Raji (cell line): ENCODE measurements at regions not wholly inside any gene's neighbourhood (a gene's known extent, or its start where the extent isn't known, plus 50 kb on each side); places are given as distances from the start of the nearest gene placed in this dataset.

Experiments
- POLR2A ChIP-seq: IDR thresholded peaks from 2 replicates; pipeline ENCODE4 v1.6.1; 2011; ENCODE audit warnings: low read depth, low read length, control low read depth; ENCODE audit not compliant: insufficient read depth

- TF ChIP-seq POLR2A = no peak
Measured at GRCh38 chr16:29226782-29227181, 179.7 kb downstream of the NPIPB11 start.

- no peak for TF ChIP-seq POLR2A
Measured at GRCh38 chr16:29204806-29205135, 201.7 kb downstream of the NPIPB11 start.

DNA sequence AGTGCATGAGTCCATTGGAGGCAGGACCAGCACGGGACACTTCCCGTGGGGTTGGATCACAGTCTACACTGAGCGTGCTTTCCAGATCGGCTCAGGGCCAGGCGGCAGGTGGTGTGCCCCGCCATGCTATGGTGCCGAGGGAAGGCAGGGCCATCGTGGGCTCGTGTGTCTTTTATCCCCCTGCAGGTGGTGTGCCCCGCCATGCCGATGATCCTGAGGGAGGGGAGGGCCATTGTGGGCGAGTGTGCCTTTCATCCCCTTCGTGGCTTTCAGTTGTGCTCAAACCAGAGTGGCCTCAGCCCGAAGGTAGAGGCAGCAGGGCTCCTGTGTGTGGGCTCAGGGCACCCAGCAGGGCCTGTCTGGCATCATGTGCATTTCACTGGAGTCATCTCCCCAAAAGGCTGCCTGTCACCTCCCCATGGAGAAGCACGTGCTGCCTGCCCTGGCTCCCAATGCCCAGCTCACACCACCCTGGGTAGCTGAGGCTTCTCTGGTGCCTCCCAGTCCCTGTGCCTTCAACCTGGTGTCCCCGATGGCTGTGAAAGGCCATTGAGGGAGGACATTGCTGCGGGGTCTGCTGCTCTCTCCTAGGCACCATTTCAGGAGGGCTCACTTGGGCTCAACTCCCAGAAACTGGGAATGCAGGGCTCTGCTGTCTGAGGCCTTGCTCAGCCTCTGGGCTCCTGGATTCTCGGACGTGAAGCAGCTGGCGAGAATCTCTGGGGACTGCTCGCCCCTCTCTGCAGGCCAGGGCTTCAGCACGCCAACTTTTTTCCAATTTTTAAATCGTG, 207.6 kb downstream of the NPIPB11 start:
- TF ChIP-seq POLR2A = no peak

GRCh38 chr16:29198231-29198630, 208.3 kb downstream of the NPIPB11 start:
- no peak for TF ChIP-seq POLR2A

GRCh38 chr16:29192329-29193247, 207.7 kb downstream of the LAT start:
- TF ChIP-seq POLR2A = no peak

DNA sequence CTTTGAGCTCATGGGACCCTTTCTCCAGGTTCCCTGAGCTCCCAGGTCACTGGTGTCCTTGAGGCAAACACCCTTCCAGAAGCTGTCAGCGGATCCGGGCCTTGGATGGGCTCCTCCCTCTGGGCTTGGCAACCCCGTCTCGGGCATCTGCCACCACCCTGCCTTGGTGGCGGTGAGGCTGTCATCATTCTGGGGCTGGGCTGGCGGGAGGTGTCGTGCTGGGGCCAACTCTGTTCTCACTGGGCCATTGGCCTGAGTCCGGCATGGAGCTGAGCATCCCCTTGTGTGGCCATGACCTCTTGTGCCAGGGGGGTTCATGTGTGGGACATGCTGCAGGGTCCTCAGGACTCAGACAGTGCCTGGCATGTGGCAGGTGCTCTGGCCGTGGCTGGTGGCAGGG, 197.6 kb downstream of the LAT start:
- TF ChIP-seq POLR2A = no peak

- no peak for TF ChIP-seq POLR2A
Measured at GRCh38 chr16:29158785-29159184, 173.9 kb downstream of the LAT start.

- TF ChIP-seq POLR2A = no peak
Measured at GRCh38 chr16:29156511-29156910, 171.7 kb downstream of the LAT start.

DNA sequence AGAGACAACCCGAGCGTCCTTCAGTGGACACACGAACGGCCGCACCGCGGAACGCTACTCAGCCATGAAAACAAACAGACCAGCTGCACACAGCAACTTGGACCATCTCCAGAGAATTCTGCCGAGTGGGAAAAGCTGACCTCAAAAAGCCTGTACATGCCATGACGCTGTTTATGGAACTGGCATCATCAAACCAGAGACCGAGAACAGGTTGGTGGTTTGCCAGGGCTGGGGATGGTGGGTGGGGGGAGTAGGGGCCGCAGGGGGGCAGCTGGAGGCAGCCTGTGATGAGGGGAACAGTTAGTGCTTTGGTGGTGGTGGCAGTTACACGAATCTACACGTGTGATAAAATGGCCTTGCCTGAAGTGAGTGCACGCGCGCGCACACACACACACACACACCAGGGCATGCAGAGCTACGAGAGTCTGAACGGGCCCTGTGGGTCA, 169.8 kb downstream of the LAT start:
- no peak for TF ChIP-seq POLR2A

GRCh38 chr16:29154088-29154487, 169.2 kb downstream of the LAT start:
- no peak for TF ChIP-seq POLR2A

DNA sequence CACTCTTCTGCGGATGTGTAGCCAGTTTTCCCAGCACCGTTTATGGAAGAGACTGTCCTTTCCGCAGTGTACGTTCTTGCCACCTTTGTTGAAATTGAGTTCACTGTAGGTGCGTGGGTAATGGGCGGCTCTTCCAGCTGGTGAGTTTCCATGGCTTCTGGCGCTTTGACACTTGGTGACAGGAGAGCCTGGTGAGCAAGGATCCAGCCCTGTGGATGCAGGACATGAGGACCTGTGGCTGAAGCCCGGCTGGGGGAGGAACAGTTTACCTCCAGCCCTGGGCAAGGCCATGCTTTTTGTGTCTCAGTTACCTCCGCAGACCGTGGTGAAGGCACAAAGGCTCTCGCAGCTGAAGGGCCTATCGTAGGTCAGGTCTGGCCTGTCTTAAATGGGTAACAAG, 166.5 kb downstream of the LAT start:
- TF ChIP-seq POLR2A = no peak

- no peak for TF ChIP-seq POLR2A
Measured at GRCh38 chr16:29148867-29149272, 164.0 kb downstream of the LAT start.

GRCh38 chr16:29148131-29148691, 163.4 kb downstream of the LAT start:
- TF ChIP-seq POLR2A = no peak

DNA sequence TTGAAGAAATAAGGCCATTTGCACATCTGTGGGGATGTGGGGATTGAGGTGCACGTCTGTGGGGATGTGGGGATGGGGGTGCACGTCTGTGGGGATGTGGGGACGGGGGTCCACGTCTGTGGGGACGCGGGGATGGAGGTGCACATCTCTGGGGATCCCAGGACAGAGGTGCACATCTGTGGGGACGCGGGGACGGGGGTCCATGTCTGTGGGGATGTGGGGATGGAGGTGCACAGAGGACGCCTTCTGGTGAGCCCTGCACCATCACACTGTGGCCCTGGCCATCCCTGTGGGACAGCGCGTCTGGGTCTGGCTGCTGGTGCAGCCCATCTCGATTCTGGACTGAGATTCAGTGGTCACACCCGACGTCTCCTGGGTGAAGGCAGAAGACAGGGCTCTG, 161.4 kb downstream of the LAT start:
- TF ChIP-seq POLR2A = no peak

DNA sequence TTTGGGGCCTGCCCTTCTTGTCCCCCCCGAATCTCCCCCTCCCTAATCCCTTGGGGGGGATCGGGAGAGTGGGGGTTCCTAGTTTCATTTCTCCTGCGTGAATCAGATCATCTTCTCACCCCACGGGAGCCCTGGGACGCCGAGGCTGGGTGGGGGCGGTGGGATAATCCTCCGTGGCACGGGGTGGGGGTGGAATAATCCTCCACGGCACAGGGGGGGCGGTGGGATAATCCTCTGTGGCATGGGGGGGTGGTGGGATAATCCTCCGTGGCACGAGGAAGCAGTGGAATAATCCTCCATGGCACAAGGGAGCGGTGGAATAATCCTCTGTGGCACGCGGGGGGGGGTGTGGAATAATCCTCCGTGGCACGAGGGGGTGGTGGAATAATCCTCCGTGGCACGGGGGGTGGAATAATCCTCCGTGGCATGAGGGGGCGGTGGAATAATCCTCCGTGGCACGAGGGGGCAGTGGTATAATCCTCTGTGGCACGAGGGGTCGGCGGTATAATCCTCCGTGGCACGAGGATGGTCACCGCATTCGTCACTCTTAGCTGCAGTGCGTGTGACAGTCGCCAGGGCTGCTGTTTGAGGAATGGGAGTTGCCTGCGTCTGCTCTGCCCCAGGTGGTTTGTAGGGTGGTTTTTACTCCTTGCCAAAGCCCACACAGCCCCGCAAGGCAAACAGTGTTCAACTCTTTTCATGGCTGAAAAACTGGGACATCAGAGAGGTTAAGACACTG, 156.9 kb downstream of the LAT start:
- TF ChIP-seq POLR2A = no peak
